Embryonic facial prominence (tissue), 1 donor: ENCODE measurements at regions not wholly inside any gene's neighbourhood (a gene's known extent, or its start where the extent isn't known, plus 50 kb on each side); places are given as distances from the start of the nearest gene placed in this dataset.

Experiments used
- DNase-seq: peaks from one replicate; pipeline ENCODE4 v3.0.0-alpha.2; 2016; ENCODE audit errors: extremely low spot score

- DNase-seq, result no peak
Measured at GRCh38 chr9:73761905-73762304, 610.2 kb downstream of the ANXA1 start.

GRCh38 chr9:73773896-73774295, 622.2 kb downstream of the ANXA1 start:
- no peak for DNase-seq

GRCh38 chr9:73775757-73776156, 624.1 kb downstream of the ANXA1 start:
- no peak for DNase-seq

- no peak for DNase-seq
Measured at GRCh38 chr9:73780916-73781315, 629.3 kb downstream of the ANXA1 start.

GRCh38 chr9:73782166-73782565, 630.5 kb downstream of the ANXA1 start:
- DNase-seq, result no peak

GRCh38 chr9:73799446-73799845, 647.8 kb downstream of the ANXA1 start:
- no peak for DNase-seq

GRCh38 chr9:73805111-73805510, 653.4 kb downstream of the ANXA1 start:
- DNase-seq, result no peak

- DNase-seq, result no peak
Measured at GRCh38 chr9:73805853-73806458, 654.3 kb downstream of the ANXA1 start.

- DNase-seq, result no peak
Measured at GRCh38 chr9:73806876-73807275, 655.2 kb downstream of the ANXA1 start.

- DNase-seq, result no peak
Measured at GRCh38 chr9:73807952-73808351, 656.3 kb downstream of the ANXA1 start.

- no peak for DNase-seq
Measured at GRCh38 chr9:73810585-73811215, 659.0 kb downstream of the ANXA1 start.

- DNase-seq, result no peak
Measured at GRCh38 chr9:73813546-73813945, 661.9 kb downstream of the ANXA1 start.

- DNase-seq, result no peak
Measured at GRCh38 chr9:73816905-73817304, 665.2 kb downstream of the ANXA1 start.

- DNase-seq, result no peak
Measured at GRCh38 chr9:73824671-73825070, 672.5 kb upstream of the RORB start.

GRCh38 chr9:73838871-73839270, 658.3 kb upstream of the RORB start:
- DNase-seq, result no peak

- DNase-seq, result no peak
Measured at GRCh38 chr9:73839471-73839870, 657.7 kb upstream of the RORB start.

GRCh38 chr9:73841018-73841417, 656.1 kb upstream of the RORB start:
- DNase-seq, result no peak

- DNase-seq, result no peak
Measured at GRCh38 chr9:73844135-73844534, 653.0 kb upstream of the RORB start.

- no peak for DNase-seq
Measured at GRCh38 chr9:73845539-73845938, 651.6 kb upstream of the RORB start.

- DNase-seq, result no peak
Measured at GRCh38 chr9:73845954-73846690, 651.0 kb upstream of the RORB start.

- DNase-seq, result no peak
Measured at GRCh38 chr9:73847536-73847935, 649.6 kb upstream of the RORB start.

- no peak for DNase-seq
Measured at GRCh38 chr9:73853549-73853948, 643.6 kb upstream of the RORB start.

GRCh38 chr9:73855206-73855605, 641.9 kb upstream of the RORB start:
- DNase-seq, result no peak
